Spleen (tissue), 11 donors: ENCODE measurements at regions not wholly inside any gene's neighbourhood (a gene's known extent, or its start where the extent isn't known, plus 50 kb on each side); places are given as distances from the start of the nearest gene placed in this dataset.
"Not testable (repeated sequence)": the region's sequence is repeated elsewhere in the genome, so short reads cannot be mapped to it uniquely, and the experiment has no call there.

ENCODE experiments used
- DNase-seq: peaks from one replicate; pipeline ENCODE4 v3.0.0-alpha.2; 2020
- H3K27ac ChIP-seq, 8 donors: fragments of 200-600 bp; sonication (generic) in 7 of 8; 1 replicate in 4 of 8; 2 replicates in 4 of 8; pipeline versions ENCODE4 v1.5.0 to v1.8.0; 2016 to 2021; ENCODE audit warnings: inconsistent platforms in 4 of 8, mild to moderate bottlenecking in 4 of 8, moderate library complexity in 1 of 8
- H3K27me3 ChIP-seq, 7 donors: fragments of 200-600 bp; sonication (generic) in 6 of 7; replicated peaks in 1 of 7; 1 replicate in 4 of 7; 2 replicates in 3 of 7; pipeline versions ENCODE4 v1.5.0 to v1.8.0; 2016 to 2021; ENCODE audit warnings: inconsistent platforms in 3 of 7, mild to moderate bottlenecking in 1 of 7
- H3K36me3 ChIP-seq, 6 donors: fragments of 200-600 bp; sonication (generic) in 5 of 6; 1 replicate in 4 of 6; 2 replicates in 2 of 6; pipeline versions ENCODE4 v1.5.0 to v1.8.0; 2016 to 2021; ENCODE audit warnings: inconsistent platforms in 2 of 6
- H3K4me1 ChIP-seq, 6 donors: fragments of 200-600 bp; sonication (generic) in 5 of 6; 1 replicate in 3 of 6; 2 replicates in 3 of 6; pipeline versions ENCODE4 v1.5.0 to v1.8.0; 2016 to 2021; ENCODE audit warnings: inconsistent platforms in 3 of 6
- H3K4me3 ChIP-seq, 8 donors: fragments of 200-600 bp; sonication (generic) in 7 of 8; 1 replicate in 4 of 8; 2 replicates in 4 of 8; pipeline versions ENCODE4 v1.5.0 to v1.8.0; 2016 to 2021; ENCODE audit warnings: inconsistent platforms in 4 of 8, mild to moderate bottlenecking in 4 of 8, moderate library complexity in 2 of 8
- H3K9me3 ChIP-seq, 8 donors: fragments of 200-600 bp; sonication (generic) in 7 of 8; 1 replicate in 4 of 8; 2 replicates in 4 of 8; pipeline versions ENCODE4 v1.5.0 to v1.8.0; 2016 to 2021; ENCODE audit warnings: inconsistent platforms in 4 of 8
- POLR2A ChIP-seq, 3 donors: fragments of 450-650 bp; IDR thresholded peaks; one replicate each; pipeline ENCODE4 v1.5.1; 2017; ENCODE audit warnings: antibody characterized with exemption in 3 of 3, mild to moderate bottlenecking in 1 of 3
- POLR2AphosphoS5 ChIP-seq, 3 donors: sonication (generic); formaldehyde crosslinking; IDR thresholded peaks; one replicate each; pipeline ENCODE4 v1.5.1; 2017; ENCODE audit warnings: antibody characterized with exemption in 3 of 3
- WGBS, 5 donors: extraction: QIAGEN DNeasy Blood & Tissue Kit in 3 of 5; methylation state at CpG; one replicate each; pipeline versions ENCODE4 v1.1.5 to v1.1.7; 2013 to 2018; 5-methylcytosine and 5-hydroxymethylcytosine counted together
- intact Hi-C: fragments of 100-400 bp; cut with DNase I; formaldehyde crosslinking; loops from one replicate; pipeline ENCODE4 v1.15.0; 2023; ENCODE audit warnings: low total_unique reads
- TF ChIP-seq, protein P1 (sequence below), 11 experiments: fragments of 200-600 bp in 7 of 11; fragments of 450-650 bp in 4 of 11; sonication (generic) in 4 of 11; IDR thresholded peaks in 8 of 11; conservative IDR thresholded peaks in 3 of 11; 1 replicate in 7 of 11; 2 replicates in 4 of 11; pipeline versions ENCODE4 v1.4.0 to v1.8.0; 2016 to 2021; ENCODE audit warnings: antibody characterized with exemption in 11 of 11, inconsistent platforms in 4 of 11, mild to moderate bottlenecking in 1 of 11
- donor health status: healthy with polysubstance abuse.
- donor health status: DM: no; HTN: no; CAD: no; lungs with moderate emphysema.
- donor health status: DM: no; HTN: no; CAD: no.
- donor health status: Bipolar disorder and iron deficiency.
- donor health status: healthy.
- donor health status: DM: no; HTN: no; CAD: no.
- donor health status: DM: yes; HTN: yes; CAD: no.

DNA sequence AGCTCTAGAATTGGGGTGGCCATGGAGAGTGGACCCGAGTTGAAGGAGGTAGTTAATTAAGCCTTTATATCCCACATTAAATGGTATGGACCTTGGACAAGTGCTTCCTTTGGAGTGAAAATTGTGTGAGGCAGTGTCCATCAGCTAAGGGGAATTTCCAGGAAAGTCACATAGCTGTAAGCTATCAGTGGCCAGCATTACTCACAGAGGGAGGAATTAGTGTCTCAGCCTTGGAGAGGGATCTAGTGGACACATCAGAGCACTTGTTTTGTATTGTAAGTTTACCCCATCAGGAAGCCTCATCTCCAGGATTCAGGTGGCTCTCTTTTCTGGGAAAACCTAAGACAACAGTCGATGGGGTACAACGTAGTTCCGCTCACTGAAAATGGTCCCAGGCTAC is 416.7 kb downstream of the TFEC start:
- no peak for TF ChIP-seq POLR2AphosphoS5 (IDR thresholded peaks at IDR 0.05)
- TF ChIP-seq, protein P1, sequence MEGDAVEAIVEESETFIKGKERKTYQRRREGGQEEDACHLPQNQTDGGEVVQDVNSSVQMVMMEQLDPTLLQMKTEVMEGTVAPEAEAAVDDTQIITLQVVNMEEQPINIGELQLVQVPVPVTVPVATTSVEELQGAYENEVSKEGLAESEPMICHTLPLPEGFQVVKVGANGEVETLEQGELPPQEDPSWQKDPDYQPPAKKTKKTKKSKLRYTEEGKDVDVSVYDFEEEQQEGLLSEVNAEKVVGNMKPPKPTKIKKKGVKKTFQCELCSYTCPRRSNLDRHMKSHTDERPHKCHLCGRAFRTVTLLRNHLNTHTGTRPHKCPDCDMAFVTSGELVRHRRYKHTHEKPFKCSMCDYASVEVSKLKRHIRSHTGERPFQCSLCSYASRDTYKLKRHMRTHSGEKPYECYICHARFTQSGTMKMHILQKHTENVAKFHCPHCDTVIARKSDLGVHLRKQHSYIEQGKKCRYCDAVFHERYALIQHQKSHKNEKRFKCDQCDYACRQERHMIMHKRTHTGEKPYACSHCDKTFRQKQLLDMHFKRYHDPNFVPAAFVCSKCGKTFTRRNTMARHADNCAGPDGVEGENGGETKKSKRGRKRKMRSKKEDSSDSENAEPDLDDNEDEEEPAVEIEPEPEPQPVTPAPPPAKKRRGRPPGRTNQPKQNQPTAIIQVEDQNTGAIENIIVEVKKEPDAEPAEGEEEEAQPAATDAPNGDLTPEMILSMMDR (IDR thresholded peaks at IDR 0.05 in 8 of 11, conservative IDR thresholded peaks at IDR 0.05 in 3 of 11): no peak
- no peak for TF ChIP-seq POLR2A (IDR thresholded peaks at IDR 0.05)
- intact Hi-C loops: no loop called here
- DNase-seq: no peak
- 80 to 91% (median 90%) methylated on average over 4 of the region's 4 CpGs for whole genome bisulfite sequencing, 5 donors
- Histone ChIP-seq H3K4me3 (no peak overlapping the region), H3K4me1 (no peaks in the 10 kb centered on the region), H3K36me3 (no peaks in the 10 kb centered on the region), H3K9me3 (no peaks in the 10 kb centered on the region), H3K27me3 (no peaks in the 10 kb centered on the region), H3K27ac (no peak overlapping the region)

DNA sequence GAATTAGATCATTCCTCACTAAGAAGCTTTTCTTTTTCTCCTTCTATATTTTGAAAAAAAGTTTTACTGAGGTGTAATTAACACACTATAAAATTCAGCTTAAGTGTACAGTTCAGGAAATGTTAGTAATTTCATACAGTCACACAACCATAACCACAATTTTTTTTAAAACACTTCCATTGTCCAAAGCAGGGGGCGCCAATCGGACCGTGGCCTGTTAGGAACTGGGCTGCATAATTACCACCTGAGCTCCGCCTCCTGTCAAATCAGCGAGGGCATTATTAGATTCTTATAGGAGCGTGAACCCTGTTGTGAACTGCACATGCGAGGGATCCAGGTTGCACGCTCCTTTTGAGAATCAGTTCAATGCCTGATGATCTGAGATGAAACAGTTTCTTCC is 427.1 kb downstream of the TFEC start:
- WGBS, 5 donors: 83 to 93% (median 88%) methylated on average over 8 of the region's 8 CpGs
- intact Hi-C loops: no loop called here
- H3K9me3 ChIP-seq: peaks cover 0 to 10% (median 8%) of the 10 kb centered on the region in 8 donors

DNA sequence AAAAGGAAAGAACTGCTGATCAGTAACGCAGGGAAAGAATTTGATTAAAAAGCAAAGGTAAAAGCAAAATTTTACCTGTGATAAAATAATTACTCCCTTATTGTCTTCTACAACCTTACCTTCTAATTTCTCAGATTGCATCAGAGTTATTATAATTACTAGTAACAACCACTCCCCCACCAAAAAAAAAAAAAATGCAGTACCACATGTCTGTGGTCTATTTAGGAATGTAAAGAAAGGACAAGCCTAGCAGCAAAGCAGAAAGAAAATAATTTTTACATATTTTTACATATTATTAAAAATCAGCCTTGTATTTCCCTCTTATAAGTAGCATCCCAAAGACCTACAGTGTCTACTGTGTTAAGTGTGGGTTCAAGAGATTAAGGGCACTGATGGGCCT is 430.4 kb downstream of the TFEC start:
- WGBS, 5 donors: 90 to 95% (median 94%) methylated on average over 1 of the region's 1 CpG
- no peak overlapping the region for H3K27ac ChIP-seq
- no peaks in the 10 kb centered on the region for H3K36me3 ChIP-seq
- no peak overlapping the region for H3K4me3 ChIP-seq
- H3K9me3 ChIP-seq: peaks cover 0 to 31% (median 22%) of the 10 kb centered on the region in 8 donors
- no peaks in the 10 kb centered on the region for H3K27me3 ChIP-seq
- TF ChIP-seq POLR2A (IDR thresholded peaks at IDR 0.05): no peak
- TF ChIP-seq, protein P1 (IDR thresholded peaks at IDR 0.05 in 8 of 11, conservative IDR thresholded peaks at IDR 0.05 in 3 of 11): no peak
- TF ChIP-seq POLR2AphosphoS5 (IDR thresholded peaks at IDR 0.05): no peak
- intact Hi-C loops: no loop called here
- no peak for DNase-seq
- no peaks in the 10 kb centered on the region for H3K4me1 ChIP-seq

More for the DNA sequence above, 427.1 kb downstream of the TFEC start:
- TF ChIP-seq, protein P1 (IDR thresholded peaks at IDR 0.05 in 8 of 11, conservative IDR thresholded peaks at IDR 0.05 in 3 of 11): no peak
- TF ChIP-seq POLR2AphosphoS5 (IDR thresholded peaks at IDR 0.05) (no peak), POLR2A (IDR thresholded peaks at IDR 0.05) (no peak)
- no peaks in the 10 kb centered on the region for H3K27me3 ChIP-seq
- no peaks in the 10 kb centered on the region for H3K4me1 ChIP-seq
- no peak for DNase-seq
- H3K27ac ChIP-seq: no peak overlapping the region
- no peaks in the 10 kb centered on the region for H3K36me3 ChIP-seq
- H3K4me3 ChIP-seq: no peak overlapping the region

DNA sequence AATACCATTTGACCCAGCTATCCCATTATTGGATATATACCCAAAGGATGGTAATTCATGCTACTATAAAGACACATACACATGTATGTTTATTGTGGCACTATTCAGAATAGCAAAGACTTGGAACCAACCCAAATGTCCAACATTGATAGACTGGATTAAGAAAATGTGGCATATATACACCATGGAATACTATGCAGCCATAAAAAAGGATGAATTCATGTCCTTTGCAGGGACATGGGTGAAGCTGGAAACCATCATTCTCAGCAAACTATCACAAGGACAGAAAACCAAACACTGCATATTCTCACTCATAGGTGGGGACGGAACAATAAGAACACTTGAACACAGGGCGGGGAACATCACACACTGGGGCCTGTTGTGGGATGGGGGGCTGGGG is 431.4 kb downstream of the TFEC start:
- H3K4me1 ChIP-seq, H3K27me3 ChIP-seq, H3K36me3 ChIP-seq, DNase-seq, H3K27ac ChIP-seq, intact Hi-C loops, H3K4me3 ChIP-seq: not testable (repeated sequence)
- H3K9me3 ChIP-seq: peaks cover 0 to 32% (median 22%) of the 10 kb centered on the region in 8 donors
- WGBS, 5 donors: 90 to 98% (median 95%) methylated on average over 2 of the region's 2 CpGs

DNA sequence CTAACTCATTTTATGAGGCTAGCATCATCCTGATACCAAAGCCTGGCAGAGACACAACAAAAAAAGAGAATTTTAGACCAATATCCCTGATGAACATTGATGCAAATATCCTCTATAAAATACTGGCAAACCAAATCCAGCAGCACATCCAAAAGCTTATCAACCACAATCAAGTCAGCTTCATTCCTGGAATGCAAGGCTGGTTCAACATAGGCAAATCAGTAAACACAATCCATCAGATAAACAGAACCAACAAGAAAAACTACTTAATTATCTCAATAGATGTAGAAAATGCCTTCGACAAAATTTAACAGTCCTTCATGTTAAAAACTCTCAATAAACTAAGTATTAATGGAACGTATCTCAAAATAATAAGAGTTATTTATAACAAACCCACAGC is 433.3 kb downstream of the TFEC start:
- WGBS, 5 donors: 87 to 97% (median 92%) methylated on average over 2 of the region's 2 CpGs
- H3K27me3 ChIP-seq, intact Hi-C loops, H3K4me1 ChIP-seq, H3K36me3 ChIP-seq, H3K4me3 ChIP-seq, DNase-seq, H3K27ac ChIP-seq: not testable (repeated sequence)
- H3K9me3 ChIP-seq: peaks cover 0 to 36% (median 22%) of the 10 kb centered on the region in 8 donors
